ENCODE measurements at regions not wholly inside any gene's neighbourhood (a gene's known extent, or its start where the extent isn't known, plus 50 kb on each side); places are given as distances from the start of the nearest gene placed in this dataset.

DNA sequence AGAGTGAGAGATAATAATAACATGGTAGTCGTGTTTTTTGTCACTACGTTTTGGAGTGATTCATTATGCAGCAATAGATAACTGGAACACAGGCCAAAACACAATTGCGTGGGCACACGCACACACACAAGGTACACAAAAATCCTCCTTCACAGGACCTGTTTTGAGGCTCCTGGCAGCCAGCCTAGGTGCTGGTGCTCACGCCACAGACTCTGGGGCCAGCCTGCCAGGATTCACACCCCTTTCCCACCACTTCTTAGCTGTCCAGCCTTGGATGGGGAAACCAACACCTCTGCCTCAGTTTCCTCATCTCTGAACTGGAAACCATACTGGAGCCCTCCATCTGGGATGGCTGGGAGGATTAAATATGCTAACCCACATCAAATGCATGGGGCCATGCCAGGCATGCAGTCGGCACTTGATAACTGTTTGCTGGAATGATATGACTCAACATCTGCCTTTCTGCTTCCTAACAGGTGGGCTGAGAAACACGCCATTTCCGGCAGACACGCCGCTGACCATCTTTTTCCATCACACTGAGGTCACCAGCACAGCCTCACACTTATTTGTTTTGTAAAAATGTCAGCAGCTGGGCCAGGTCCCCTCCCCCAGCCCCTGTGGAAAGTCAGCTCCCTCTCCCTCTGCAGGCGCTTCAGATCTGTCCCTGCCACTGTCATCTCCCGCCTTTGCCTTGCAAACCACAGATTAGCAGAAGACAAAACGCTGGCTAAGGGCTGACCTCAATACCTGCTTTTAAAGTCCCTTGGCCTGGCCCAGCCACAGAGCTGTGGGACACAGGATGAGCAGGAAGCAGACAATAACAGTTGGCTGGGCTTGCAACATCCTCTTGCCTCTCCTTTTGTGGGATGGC lies 237.5 kb downstream of the BCOR start (continued):
- TF ChIP-seq ZNF232 (CRISPR knock-in tag; IDR thresholded peaks at IDR 0.05) (no peak), FOXA3 (CRISPR knock-in tag; conservative IDR thresholded peaks at IDR 0.05 in 1 of 2, IDR thresholded peaks at IDR 0.05 in 1 of 2) (peak in 1 of 2 experiments; percentile 82; a peak in 2 of 4 replicates), ZNF644 (tag; IDR thresholded peaks at IDR 0.05; ENCODE audit: low read depth) (no peak), GABPB2 (CRISPR knock-in tag; conservative IDR thresholded peaks at IDR 0.05) (no peak), ZNF324 (CRISPR knock-in tag; IDR thresholded peaks at IDR 0.05) (no peak), SETDB1 (IDR thresholded peaks at IDR 0.05; ENCODE audit: low read length) (no peak), ZNF57 (CRISPR knock-in tag; IDR thresholded peaks at IDR 0.05) (no peak), PCBP2 (IDR thresholded peaks at IDR 0.05; ENCODE audit: low read depth, low read length, poor library complexity, severe bottlenecking) (no peak), HDAC8 (tag; IDR thresholded peaks at IDR 0.05) (no peak), SMAD2 (IDR thresholded peaks at IDR 0.05; ENCODE audit: low read depth, low read length) (no peak), MAFF (IDR thresholded peaks at IDR 0.05; ENCODE audit: low read length) (no peak), DDX20 (tag; IDR thresholded peaks at IDR 0.05; ENCODE audit: low read depth) (no peak), STAT5B (CRISPR knock-in tag; IDR thresholded peaks at IDR 0.05) (no peak), U2AF2 (optimal IDR thresholded peaks at IDR 0.05; ENCODE audit: low read depth, low read length) (no peak)
- TF ChIP-seq, protein P1, sequence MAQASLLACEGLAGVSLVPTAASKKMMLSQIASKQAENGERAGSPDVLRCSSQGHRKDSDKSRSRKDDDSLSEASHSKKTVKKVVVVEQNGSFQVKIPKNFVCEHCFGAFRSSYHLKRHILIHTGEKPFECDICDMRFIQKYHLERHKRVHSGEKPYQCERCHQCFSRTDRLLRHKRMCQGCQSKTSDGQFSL (CRISPR knock-in tag; IDR thresholded peaks at IDR 0.05) = 0 out of 2 replicates have a peak, but pooled peaks have one; percentile 48
- TF ChIP-seq, protein P1 (tag; IDR thresholded peaks at IDR 0.05) = no peak
- TF ChIP-seq, protein P2, sequence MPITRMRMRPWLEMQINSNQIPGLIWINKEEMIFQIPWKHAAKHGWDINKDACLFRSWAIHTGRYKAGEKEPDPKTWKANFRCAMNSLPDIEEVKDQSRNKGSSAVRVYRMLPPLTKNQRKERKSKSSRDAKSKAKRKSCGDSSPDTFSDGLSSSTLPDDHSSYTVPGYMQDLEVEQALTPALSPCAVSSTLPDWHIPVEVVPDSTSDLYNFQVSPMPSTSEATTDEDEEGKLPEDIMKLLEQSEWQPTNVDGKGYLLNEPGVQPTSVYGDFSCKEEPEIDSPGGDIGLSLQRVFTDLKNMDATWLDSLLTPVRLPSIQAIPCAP (CRISPR knock-in tag; IDR thresholded peaks at IDR 0.05; ENCODE audit: borderline replicate concordance) = no peak
- TF ChIP-seq, protein P3, sequence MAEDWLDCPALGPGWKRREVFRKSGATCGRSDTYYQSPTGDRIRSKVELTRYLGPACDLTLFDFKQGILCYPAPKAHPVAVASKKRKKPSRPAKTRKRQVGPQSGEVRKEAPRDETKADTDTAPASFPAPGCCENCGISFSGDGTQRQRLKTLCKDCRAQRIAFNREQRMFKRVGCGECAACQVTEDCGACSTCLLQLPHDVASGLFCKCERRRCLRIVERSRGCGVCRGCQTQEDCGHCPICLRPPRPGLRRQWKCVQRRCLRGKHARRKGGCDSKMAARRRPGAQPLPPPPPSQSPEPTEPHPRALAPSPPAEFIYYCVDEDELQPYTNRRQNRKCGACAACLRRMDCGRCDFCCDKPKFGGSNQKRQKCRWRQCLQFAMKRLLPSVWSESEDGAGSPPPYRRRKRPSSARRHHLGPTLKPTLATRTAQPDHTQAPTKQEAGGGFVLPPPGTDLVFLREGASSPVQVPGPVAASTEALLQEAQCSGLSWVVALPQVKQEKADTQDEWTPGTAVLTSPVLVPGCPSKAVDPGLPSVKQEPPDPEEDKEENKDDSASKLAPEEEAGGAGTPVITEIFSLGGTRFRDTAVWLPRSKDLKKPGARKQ (CRISPR knock-in tag; IDR thresholded peaks at IDR 0.05) = no peak
- TF ChIP-seq, protein P4, sequence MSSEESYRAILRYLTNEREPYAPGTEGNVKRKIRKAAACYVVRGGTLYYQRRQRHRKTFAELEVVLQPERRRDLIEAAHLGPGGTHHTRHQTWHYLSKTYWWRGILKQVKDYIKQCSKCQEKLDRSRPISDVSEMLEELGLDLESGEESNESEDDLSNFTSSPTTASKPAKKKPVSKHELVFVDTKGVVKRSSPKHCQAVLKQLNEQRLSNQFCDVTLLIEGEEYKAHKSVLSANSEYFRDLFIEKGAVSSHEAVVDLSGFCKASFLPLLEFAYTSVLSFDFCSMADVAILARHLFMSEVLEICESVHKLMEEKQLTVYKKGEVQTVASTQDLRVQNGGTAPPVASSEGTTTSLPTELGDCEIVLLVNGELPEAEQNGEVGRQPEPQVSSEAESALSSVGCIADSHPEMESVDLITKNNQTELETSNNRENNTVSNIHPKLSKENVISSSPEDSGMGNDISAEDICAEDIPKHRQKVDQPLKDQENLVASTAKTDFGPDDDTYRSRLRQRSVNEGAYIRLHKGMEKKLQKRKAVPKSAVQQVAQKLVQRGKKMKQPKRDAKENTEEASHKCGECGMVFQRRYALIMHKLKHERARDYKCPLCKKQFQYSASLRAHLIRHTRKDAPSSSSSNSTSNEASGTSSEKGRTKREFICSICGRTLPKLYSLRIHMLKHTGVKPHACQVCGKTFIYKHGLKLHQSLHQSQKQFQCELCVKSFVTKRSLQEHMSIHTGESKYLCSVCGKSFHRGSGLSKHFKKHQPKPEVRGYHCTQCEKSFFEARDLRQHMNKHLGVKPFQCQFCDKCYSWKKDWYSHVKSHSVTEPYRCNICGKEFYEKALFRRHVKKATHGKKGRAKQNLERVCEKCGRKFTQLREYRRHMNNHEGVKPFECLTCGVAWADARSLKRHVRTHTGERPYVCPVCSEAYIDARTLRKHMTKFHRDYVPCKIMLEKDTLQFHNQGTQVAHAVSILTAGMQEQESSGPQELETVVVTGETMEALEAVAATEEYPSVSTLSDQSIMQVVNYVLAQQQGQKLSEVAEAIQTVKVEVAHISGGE (CRISPR knock-in tag; IDR thresholded peaks at IDR 0.05) = no peak
